ENCODE measurements at regions not wholly inside any gene's neighbourhood (a gene's known extent, or its start where the extent isn't known, plus 50 kb on each side); places are given as distances from the start of the nearest gene placed in this dataset.

DNA sequence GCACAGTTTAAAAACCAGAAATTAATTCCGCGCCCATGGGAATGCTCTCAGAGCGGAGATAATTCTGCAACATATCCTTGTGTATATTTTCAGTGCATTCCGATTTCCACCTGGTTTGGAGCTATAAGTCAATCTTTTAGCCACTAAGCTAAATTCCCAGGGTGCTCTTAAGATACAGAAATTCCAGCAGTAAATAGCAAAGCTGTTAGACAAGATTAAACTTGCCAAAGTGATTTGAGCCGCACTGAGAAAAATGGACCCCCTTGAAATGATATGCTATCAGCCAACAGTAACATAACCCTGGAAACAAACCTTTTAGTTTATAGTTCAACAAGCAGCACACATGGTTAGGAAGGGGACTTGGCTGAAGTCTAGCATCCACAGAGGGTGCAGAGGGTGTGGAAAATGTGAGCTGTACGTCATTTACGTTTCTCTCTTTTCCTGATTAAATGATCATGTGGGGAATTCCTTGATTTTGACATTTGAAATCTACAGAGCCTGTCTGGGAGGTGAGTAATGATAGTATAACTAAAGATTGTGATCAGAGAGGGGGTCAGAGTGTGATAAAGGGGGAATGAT lies 99.8 kb upstream of the COPS8 start:
- POLR2A ChIA-PET = no interaction called here
- no peak for TF ChIP-seq USF1 (IDR thresholded peaks at IDR 0.05; ENCODE audit: borderline replicate concordance, low read depth)
- Histone ChIP-seq H3K4me2 (no peak overlapping the region), H3K27me3 (ENCODE audit: insufficient read depth) (no peaks in the 10 kb centered on the region; the same call in 1 of the 2 replicates), H3K9me3 (no peaks in the 10 kb centered on the region), H3K79me2 (ENCODE audit: insufficient read depth) (no peaks in the 10 kb centered on the region), H3K4me1 (ENCODE audit: control insufficient read depth in 1 of 2, insufficient read depth in 2 of 2, low read depth in 1 of 2, low read length in 1 of 2) (no peaks in the 10 kb centered on the region), H3K36me3 (replicated peaks in 1 of 2; ENCODE audit: control insufficient read depth in 1 of 2, insufficient read depth in 2 of 2, low read length in 1 of 2) (no peaks in the 10 kb centered on the region), H2AFZ (ENCODE audit: low read depth) (no peak overlapping the region), H4K20me1 (ENCODE audit: insufficient read depth) (no peaks in the 10 kb centered on the region), H3F3A (replicated peaks; ENCODE audit: insufficient read depth) (no peaks in the 10 kb centered on the region), H3K9me2 (no peaks in the 10 kb centered on the region), H3K27ac (ENCODE audit: low read depth in 2 of 2, low read length in 1 of 2) (no peak overlapping the region), H3K9ac (no peak overlapping the region), H3K4me3 (ENCODE audit: low read depth in 2 of 2, low read length in 1 of 2) (no peak overlapping the region)
- 47% methylated on average over 7 of the region's 7 CpGs for WGBS (ENCODE audit: low lambda C conversion rate)
- CTCF ChIA-PET = interaction anchor here (0.8 to 1.0 kb wide), 2 partner anchors 42 to 643 kb away, joined by 3 read pairs; no protein-coding TSS in a partner anchor
- DNase-seq = no peak

GRCh38 chr2:236986524-236987330 lies 99.0 kb upstream of the COPS8 start:
- WGBS (ENCODE audit: low lambda C conversion rate) = 48% methylated on average over 10 of the region's 10 CpGs
- DNase-seq = no peak
- TF ChIP-seq MEF2A (IDR thresholded peaks at IDR 0.05; ENCODE audit: borderline replicate concordance, low read depth) = no peak
- no peak for TF ChIP-seq JUND (IDR thresholded peaks at IDR 0.05)
- TF ChIP-seq FOSL2 (IDR thresholded peaks at IDR 0.05; ENCODE audit: borderline replicate concordance, low read depth) = no peak
- no peak for TF ChIP-seq REST (IDR thresholded peaks at IDR 0.05; ENCODE audit: low read depth, low read length)
- Histone ChIP-seq H3K4me2 (no peak overlapping the region), H3K4me3 (ENCODE audit: low read depth in 2 of 2, low read length in 1 of 2) (no peak overlapping the region), H3K9ac (no peak overlapping the region), H3F3A (replicated peaks; ENCODE audit: insufficient read depth) (no peaks in the 10 kb centered on the region), H3K79me2 (ENCODE audit: insufficient read depth) (no peaks in the 10 kb centered on the region), H3K27ac (ENCODE audit: low read depth in 2 of 2, low read length in 1 of 2) (no peak overlapping the region), H3K9me3 (no peaks in the 10 kb centered on the region), H3K4me1 (ENCODE audit: control insufficient read depth in 1 of 2, insufficient read depth in 2 of 2, low read depth in 1 of 2, low read length in 1 of 2) (no peaks in the 10 kb centered on the region), H2AFZ (ENCODE audit: low read depth) (no peak overlapping the region), H3K27me3 (ENCODE audit: insufficient read depth) (no peaks in the 10 kb centered on the region; the same call in 1 of the 2 replicates), H3K9me2 (no peaks in the 10 kb centered on the region), H3K36me3 (replicated peaks in 1 of 2; ENCODE audit: control insufficient read depth in 1 of 2, insufficient read depth in 2 of 2, low read length in 1 of 2) (no peaks in the 10 kb centered on the region), H4K20me1 (ENCODE audit: insufficient read depth) (no peaks in the 10 kb centered on the region)
- CTCF ChIA-PET = interaction anchor here (1.0 kb wide), 1 partner anchor 41 kb away, joined by 3 read pairs; no protein-coding TSS in a partner anchor
- POLR2A ChIA-PET = no interaction called here
